Psoas muscle (tissue), 7 donors: ENCODE measurements at regions not wholly inside any gene's neighbourhood (a gene's known extent, or its start where the extent isn't known, plus 50 kb on each side); places are given as distances from the start of the nearest gene placed in this dataset.

ENCODE experiments used
- ATAC-seq, 4 donors: fragments of 200-7000 bp; cut with Tn5 transposase; one replicate each; pipeline ENCODE4 v1.9.1; 2020; ENCODE audit warnings: moderate library complexity in 3 of 4, mild to moderate bottlenecking in 2 of 4
- DNase-seq, 2 donors: peaks; one replicate each; pipeline ENCODE4 v3.0.0-alpha.2; 2020
- H3K27ac ChIP-seq: fragments of 200-600 bp; one replicate; pipeline ENCODE4 v1.8.0; 2022
- H3K27me3 ChIP-seq, 3 donors: fragments of 200-600 bp in 1 of 3; one replicate each; pipeline versions ENCODE4 v1.6.1 to v1.8.0; 2013 to 2022; ENCODE audit warnings: low read length in 2 of 3, mild to moderate bottlenecking in 2 of 3, moderate library complexity in 1 of 3; ENCODE audit not compliant: insufficient read depth in 3 of 3
- H3K36me3 ChIP-seq, 2 donors: fragments of 200-600 bp in 1 of 2; one replicate each; pipeline versions ENCODE4 v1.6.1 to v1.8.0; 2013 to 2022; ENCODE audit warnings: low read depth in 1 of 2, mild to moderate bottlenecking in 1 of 2, moderate library complexity in 1 of 2; ENCODE audit not compliant: insufficient read depth in 1 of 2
- H3K4me1 ChIP-seq: fragments of 200-600 bp; one replicate; pipeline ENCODE4 v1.8.0; 2022
- H3K4me3 ChIP-seq: fragments of 200-600 bp; one replicate; pipeline ENCODE4 v1.8.0; 2022; ENCODE audit warnings: mild to moderate bottlenecking
- H3K9me3 ChIP-seq: fragments of 200-600 bp; one replicate; pipeline ENCODE4 v1.8.0; 2022
- WGBS, 3 donors: extraction: QIAGEN DNeasy Blood & Tissue Kit; methylation state at CpG; one replicate each; pipeline versions ENCODE4 v1.1.6 to v1.1.7; 2013; 5-methylcytosine and 5-hydroxymethylcytosine counted together
- intact Hi-C, 2 donors: fragments of 100-400 bp; cut with DNase I; formaldehyde crosslinking; loops; one replicate each; pipeline versions ENCODE4 v1.11.0 to v1.14.2; 2022
- TF ChIP-seq, protein P1 (sequence below): fragments of 200-600 bp; IDR thresholded peaks from one replicate; pipeline ENCODE4 v1.8.0; 2022; ENCODE audit warnings: antibody characterized with exemption
- donor health status: healthy with polysubstance abuse.
- donor health status: DM: no; HTN: no; CAD: no; lungs with moderate emphysema.
- donor health status: Bipolar disorder and iron deficiency.
- donor health status: healthy.
- donor health status: DM: yes; HTN: yes; CAD: no.
- donor health status: DM: no; HTN: no; CAD: no.
- donor health status: DM: yes; HTN: yes; CAD: no.

GRCh38 chr12:68450947-68451260 is 118.7 kb upstream of the MDM1 start:
- Histone ChIP-seq H3K4me1 (peaks cover 24% of the 10 kb centered on the region), H3K27me3 (no peaks in the 10 kb centered on the region), H3K4me3 (no peak overlapping the region), H3K27ac (no peak overlapping the region), H3K36me3 (no peaks in the 10 kb centered on the region), H3K9me3 (no peaks in the 10 kb centered on the region)
- intact Hi-C loops: no loop called here
- TF ChIP-seq, protein P1, sequence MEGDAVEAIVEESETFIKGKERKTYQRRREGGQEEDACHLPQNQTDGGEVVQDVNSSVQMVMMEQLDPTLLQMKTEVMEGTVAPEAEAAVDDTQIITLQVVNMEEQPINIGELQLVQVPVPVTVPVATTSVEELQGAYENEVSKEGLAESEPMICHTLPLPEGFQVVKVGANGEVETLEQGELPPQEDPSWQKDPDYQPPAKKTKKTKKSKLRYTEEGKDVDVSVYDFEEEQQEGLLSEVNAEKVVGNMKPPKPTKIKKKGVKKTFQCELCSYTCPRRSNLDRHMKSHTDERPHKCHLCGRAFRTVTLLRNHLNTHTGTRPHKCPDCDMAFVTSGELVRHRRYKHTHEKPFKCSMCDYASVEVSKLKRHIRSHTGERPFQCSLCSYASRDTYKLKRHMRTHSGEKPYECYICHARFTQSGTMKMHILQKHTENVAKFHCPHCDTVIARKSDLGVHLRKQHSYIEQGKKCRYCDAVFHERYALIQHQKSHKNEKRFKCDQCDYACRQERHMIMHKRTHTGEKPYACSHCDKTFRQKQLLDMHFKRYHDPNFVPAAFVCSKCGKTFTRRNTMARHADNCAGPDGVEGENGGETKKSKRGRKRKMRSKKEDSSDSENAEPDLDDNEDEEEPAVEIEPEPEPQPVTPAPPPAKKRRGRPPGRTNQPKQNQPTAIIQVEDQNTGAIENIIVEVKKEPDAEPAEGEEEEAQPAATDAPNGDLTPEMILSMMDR: no peak
- no peak for DNase-seq
- peak in 1 of 4 donors; percentile 33 for ATAC-seq
- 67 to 70% (median 67%) methylated on average over 3 of the region's 3 CpGs for WGBS, 3 donors

DNA sequence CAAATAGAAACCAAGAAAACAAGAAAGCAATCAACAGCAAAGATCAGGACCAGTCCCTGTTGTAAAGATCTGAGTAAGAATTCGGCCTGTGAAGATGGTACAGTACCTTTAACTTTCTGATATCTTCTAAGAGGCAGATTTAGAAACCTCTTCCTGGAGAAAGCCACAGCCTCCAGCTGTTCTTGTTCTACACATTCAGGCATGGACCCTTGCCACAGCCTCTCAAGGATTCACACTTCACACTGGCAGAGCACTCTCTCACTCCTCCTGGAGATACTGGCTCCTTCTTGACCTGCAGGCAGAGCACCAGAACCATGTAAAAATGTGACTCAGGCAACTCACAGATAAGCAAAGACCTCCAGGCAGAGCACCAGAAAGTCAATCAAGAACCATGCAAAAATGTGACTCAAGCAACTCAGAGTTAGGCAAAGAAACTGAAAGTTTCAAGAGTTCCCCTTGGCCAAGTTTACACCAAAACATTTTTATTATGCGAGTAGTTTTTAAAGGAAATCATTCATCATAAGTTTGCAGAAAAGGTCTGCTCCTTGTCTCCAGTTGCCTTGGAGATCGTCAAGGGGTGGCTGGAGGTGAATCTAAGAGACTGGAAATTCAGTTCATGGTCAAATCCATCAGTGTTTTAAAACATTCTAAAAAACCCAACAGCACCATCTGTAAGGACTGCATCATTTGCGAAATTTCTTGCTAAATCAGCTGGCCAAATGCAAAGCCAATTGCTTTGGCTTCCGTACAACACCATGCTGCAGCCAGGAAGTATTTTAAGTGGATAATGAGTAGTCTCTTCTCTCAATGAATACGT is 119.3 kb upstream of the MDM1 start:
- intact Hi-C loops: no loop called here
- DNase-seq (peak in 1 of 2 donors; percentile 26), ATAC-seq (peak; percentile 36 to 65 (median 51))
- Histone ChIP-seq H3K4me3 (peak overlapping the region; percentile 9), H3K36me3 (no peaks in the 10 kb centered on the region), H3K4me1 (peaks cover 27% of the 10 kb centered on the region), H3K27me3 (no peaks in the 10 kb centered on the region), H3K9me3 (no peaks in the 10 kb centered on the region), H3K27ac (no peak overlapping the region)
- 14 to 25% (median 20%) methylated on average over 6 of the region's 6 CpGs for WGBS, 3 donors
- TF ChIP-seq, protein P1: no peak

- Histone ChIP-seq H3K27ac (no peak overlapping the region), H3K9me3 (no peaks in the 10 kb centered on the region), H3K36me3 (no peaks in the 10 kb centered on the region), H3K4me3 (no peak overlapping the region), H3K4me1 (peaks cover 27% of the 10 kb centered on the region), H3K27me3 (no peaks in the 10 kb centered on the region)
- ATAC-seq (no peak), DNase-seq (no peak)
- intact Hi-C loops: no loop called here
- TF ChIP-seq, protein P1: no peak
- 21 to 28% (median 24%) methylated on average over 3 of the region's 3 CpGs for WGBS, 3 donors
Observed at GRCh38 chr12:68452078-68452715, 120.0 kb upstream of the MDM1 start.

DNA sequence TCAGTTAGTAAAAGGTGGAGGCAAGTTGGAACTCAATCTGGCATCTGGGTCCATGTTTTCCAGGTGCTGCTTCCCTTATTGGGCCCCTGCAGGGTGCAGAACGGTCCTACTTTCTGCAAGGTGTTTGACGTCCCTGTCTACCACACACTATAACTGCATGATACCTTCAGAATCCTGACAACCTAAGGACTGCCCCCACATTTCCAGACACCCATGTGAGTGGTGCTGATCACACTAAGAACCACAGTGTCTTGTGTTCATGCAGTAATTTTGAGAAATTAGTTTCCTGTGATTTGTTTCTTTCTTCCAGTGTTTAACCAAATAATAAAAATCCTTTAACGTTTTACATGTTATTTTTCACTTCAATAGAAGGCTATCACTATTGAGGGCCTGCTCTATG is 121.1 kb upstream of the MDM1 start:
- Histone ChIP-seq H3K9me3 (no peaks in the 10 kb centered on the region), H3K4me3 (no peak overlapping the region), H3K4me1 (peaks cover 27% of the 10 kb centered on the region), H3K36me3 (no peaks in the 10 kb centered on the region), H3K27me3 (no peaks in the 10 kb centered on the region), H3K27ac (no peak overlapping the region)
- no peak for DNase-seq
- ATAC-seq: no peak
- intact Hi-C loops: no loop called here
- WGBS, 3 donors: 76 to 80% (median 76%) methylated on average over 3 of the region's 3 CpGs
- TF ChIP-seq, protein P1: no peak
